Coronary artery (tissue), 2 donors: ENCODE measurements at regions not wholly inside any gene's neighbourhood (a gene's known extent, or its start where the extent isn't known, plus 50 kb on each side); places are given as distances from the start of the nearest gene placed in this dataset.

Experiments
- DNase-seq: peaks from one replicate; pipeline ENCODE4 v3.0.0-alpha.2; 2017; ENCODE audit warnings: low spot score
- H3K27ac ChIP-seq, 2 donors: fragments of 200-600 bp; sonication (generic); one replicate each; pipeline ENCODE4 v1.5.1; 2016 to 2019
- H3K4me3 ChIP-seq: fragments of 200-600 bp; sonication (generic); 2 replicates; pipeline ENCODE4 v1.5.1; 2016; ENCODE audit warnings: mild to moderate bottlenecking, moderate library complexity
- CTCF ChIP-seq: fragments of 200-600 bp; sonication (generic); IDR thresholded peaks from one replicate; pipeline ENCODE4 v1.5.1; 2019; ENCODE audit warnings: antibody characterized with exemption

GRCh38 chr15:95669146-95669922 is 661.2 kb upstream of the NR2F2 start:
- DNase-seq: no peak
- TF ChIP-seq CTCF: no peak
- Histone ChIP-seq H3K4me3 (peak overlapping the region; percentile 49), H3K27ac (no peak overlapping the region)

GRCh38 chr15:95674031-95674430 is 656.5 kb upstream of the NR2F2 start:
- DNase-seq: no peak
- TF ChIP-seq CTCF: no peak

DNA sequence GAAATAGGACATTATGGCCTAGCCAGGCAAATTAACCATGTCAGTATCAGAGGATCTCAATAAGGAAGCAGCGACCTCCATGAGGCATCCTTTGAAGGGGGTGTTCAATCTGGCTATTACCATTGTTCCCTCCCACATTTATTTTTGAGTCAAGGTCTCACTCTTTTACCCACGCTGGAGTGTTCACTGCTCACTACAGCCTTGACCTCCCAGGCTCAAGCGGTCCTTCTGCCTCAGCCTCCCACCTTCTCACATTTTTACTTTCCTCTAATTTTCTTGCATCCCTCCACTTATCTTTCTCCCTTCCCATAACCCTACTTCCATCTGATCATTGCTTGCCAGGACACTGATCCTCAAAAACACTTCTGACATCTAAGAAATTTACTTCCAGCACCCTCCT is 654.0 kb upstream of the NR2F2 start:
- DNase-seq: no peak
- Histone ChIP-seq H3K27ac (no peak overlapping the region), H3K4me3 (no peak overlapping the region)
- TF ChIP-seq CTCF: no peak

More at GRCh38 chr15:95674031-95674430, 656.5 kb upstream of the NR2F2 start:
- no peak overlapping the region for H3K4me3 ChIP-seq
- H3K27ac ChIP-seq: no peak overlapping the region

DNA sequence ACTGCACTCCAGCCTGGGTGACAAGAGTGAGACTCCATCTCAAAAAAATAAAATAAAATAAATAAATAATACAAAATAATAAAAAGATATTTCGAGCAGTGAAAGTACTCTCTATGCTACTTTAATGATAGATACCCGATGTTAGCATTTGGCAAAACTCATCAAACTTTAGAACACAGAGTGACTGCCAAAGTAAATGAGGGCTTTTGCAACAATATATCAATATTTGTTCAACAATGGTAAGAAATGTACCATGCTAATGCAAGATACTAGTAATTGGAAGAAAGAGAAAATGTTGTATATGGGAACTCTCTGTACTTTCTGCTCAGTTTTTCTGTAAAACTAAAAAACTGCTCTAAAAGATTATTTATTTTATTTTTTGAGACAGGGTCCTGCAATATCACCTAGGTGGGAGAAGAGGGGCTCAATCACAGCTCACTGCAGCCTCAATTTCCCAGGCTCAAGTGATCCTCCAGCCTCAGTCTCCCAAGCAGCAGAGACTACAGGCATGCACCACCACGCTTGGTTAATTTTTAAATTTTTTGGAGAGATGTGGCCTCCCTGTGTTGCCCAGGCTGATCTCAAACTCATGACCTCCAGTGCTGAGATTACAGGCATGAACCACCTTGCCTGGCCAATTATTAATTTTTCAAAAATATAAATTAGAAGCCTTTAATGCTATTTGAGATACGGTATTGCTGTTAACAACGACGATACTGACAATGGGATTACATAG is 650.5 kb upstream of the NR2F2 start:
- no peak for TF ChIP-seq CTCF
- Histone ChIP-seq H3K4me3 (no peak overlapping the region), H3K27ac (no peak overlapping the region)
- no peak for DNase-seq

DNA sequence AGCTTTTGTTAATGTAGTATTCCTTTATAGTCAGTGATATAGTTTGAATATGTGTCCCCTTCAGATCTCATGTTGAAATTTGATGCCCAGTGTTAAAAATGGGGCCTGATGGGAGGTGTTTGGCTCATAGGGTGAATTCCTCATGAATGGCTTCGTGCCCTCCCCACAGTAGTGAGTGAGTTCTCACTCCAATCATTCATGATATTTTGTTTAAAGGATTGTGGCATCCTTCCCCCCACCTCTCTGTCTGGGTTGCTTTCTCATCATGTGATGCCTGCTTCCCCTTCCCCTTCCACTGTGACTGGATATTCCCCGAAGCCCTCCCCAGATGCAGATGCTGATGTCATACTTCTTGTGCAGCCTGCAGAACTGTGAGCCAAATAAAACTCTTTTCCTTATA is 649.8 kb upstream of the NR2F2 start:
- no peak for TF ChIP-seq CTCF
- Histone ChIP-seq H3K4me3 (no peak overlapping the region), H3K27ac (no peak overlapping the region)
- no peak for DNase-seq

GRCh38 chr15:95681836-95682544 is 648.5 kb upstream of the NR2F2 start:
- no peak for DNase-seq
- Histone ChIP-seq H3K27ac (no peak overlapping the region), H3K4me3 (no peak overlapping the region)
- TF ChIP-seq CTCF: no peak
